ENCODE measurements at regions not wholly inside any gene's neighbourhood (a gene's known extent, or its start where the extent isn't known, plus 50 kb on each side); places are given as distances from the start of the nearest gene placed in this dataset.

DNA sequence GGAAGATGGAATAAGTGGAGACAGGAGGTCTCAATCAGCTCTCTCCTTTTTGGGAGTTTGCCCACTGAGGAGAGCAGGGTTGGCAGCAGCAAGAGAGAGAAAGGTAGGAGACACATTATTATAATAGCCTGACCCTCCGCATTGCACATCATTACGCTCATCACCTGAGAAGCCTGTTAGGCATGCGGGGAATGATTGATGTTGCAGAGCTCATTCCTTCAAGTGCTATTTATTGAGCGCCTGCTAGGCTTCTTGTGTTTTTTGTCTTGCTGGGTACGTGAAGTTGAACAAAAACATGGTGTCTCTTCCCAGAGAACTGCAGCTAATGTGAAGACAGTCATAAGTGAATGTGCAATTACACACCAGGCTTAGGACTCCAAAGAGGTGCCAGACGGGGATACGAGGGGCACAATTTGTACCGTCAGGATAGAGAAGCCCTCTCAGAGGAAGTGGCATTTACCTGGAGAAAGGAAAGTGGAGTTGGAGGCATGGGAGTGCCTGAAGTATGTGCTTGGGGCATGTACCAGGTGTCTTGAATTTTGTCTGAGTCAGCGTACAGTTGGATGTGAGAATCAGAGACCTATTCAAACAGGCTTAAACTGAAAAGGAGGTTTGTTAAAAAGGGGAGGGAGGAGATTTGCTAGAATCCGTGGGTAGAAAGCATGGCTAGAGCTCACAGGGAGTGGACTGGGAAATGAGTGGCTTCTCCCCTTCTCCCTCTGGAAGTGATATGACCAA, 90.2 kb upstream of the SOD3 start:
- TF ChIP-seq, protein P1, sequence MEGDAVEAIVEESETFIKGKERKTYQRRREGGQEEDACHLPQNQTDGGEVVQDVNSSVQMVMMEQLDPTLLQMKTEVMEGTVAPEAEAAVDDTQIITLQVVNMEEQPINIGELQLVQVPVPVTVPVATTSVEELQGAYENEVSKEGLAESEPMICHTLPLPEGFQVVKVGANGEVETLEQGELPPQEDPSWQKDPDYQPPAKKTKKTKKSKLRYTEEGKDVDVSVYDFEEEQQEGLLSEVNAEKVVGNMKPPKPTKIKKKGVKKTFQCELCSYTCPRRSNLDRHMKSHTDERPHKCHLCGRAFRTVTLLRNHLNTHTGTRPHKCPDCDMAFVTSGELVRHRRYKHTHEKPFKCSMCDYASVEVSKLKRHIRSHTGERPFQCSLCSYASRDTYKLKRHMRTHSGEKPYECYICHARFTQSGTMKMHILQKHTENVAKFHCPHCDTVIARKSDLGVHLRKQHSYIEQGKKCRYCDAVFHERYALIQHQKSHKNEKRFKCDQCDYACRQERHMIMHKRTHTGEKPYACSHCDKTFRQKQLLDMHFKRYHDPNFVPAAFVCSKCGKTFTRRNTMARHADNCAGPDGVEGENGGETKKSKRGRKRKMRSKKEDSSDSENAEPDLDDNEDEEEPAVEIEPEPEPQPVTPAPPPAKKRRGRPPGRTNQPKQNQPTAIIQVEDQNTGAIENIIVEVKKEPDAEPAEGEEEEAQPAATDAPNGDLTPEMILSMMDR (conservative IDR thresholded peaks at IDR 0.05; ENCODE audit: low read depth, low read length), result no peak
- TF ChIP-seq CEBPB (IDR thresholded peaks at IDR 0.05; ENCODE audit: low read depth, low read length) (no peak), CHD1 (IDR thresholded peaks at IDR 0.05; ENCODE audit: low read depth, low read length) (no peak), RAD21 (IDR thresholded peaks at IDR 0.05; ENCODE audit: low read length) (no peak), MAZ (IDR thresholded peaks at IDR 0.05; ENCODE audit: borderline replicate concordance, low read depth, low read length) (no peak), POLR2A (IDR thresholded peaks at IDR 0.05; ENCODE audit: low read depth, low read length) (no peak), SMC3 (IDR thresholded peaks at IDR 0.05; ENCODE audit: low read depth, low read length) (no peak), RCOR1 (IDR thresholded peaks at IDR 0.05; ENCODE audit: insufficient replicate concordance, low read length) (no peak), MAFK (IDR thresholded peaks at IDR 0.05; ENCODE audit: low read depth, low read length) (no peak)

Data from IMR-90 (cell line).